ENCODE measurements at regions not wholly inside any gene's neighbourhood (a gene's known extent, or its start where the extent isn't known, plus 50 kb on each side); places are given as distances from the start of the nearest gene placed in this dataset.

DNA sequence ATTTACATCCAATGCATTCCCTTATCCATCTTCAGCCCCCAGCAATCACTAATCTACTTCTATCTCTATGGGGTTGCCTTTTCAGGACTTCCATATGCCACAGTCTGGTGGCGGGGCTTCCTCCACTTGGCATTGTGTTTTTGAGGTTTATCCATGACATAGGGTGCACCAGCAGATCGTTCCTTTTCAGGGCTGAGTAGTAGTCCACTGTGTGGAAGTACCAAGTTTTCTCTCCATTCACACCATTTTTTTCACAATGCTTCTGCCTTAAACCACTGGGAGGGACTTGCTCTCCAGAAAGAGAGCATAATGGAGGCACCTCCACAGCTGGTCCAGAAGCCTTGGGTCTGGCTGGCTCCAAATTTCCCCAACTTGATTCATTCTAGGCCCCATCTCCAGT lies 144.0 kb upstream of the IQSEC1 start:
- H3K4me2 ChIP-seq (ENCODE audit: low read depth, low read length): no peak overlapping the region
- H3K36me3 ChIP-seq (replicated peaks; ENCODE audit: insufficient read depth, low read length): no peaks in the 10 kb centered on the region
- H2AFZ ChIP-seq (ENCODE audit: low read length): no peak overlapping the region

DNA sequence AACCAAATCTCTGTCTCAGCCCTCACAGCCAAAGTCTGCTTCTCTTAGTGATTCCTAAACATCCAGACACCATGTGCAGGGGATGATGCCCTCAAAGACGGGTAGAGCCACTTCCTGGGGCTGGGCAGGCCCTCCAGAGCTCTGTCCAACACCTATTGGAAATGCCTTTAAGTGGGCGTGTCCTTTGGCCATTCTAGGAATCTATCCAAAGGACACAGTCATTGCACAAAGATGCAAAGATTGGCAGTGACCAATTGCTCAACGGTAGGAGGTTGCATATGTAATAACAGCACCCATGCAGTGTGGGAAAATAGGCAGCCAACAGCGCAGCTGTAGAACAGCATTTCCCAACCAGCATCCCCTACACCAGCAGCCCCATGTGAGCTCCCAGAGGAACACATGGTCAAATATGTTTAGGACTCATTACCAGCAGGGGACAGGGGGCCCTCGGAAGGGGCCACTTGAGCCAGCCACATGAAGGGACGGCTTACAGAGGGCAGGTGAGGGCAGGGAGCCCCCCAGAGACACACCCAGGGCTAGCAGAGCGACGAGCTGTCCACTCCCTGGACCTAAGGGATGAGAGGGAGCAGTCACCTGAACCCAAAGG lies 142.8 kb upstream of the IQSEC1 start:
- DNase-seq: no peak
- Histone ChIP-seq H3K27ac (ENCODE audit: low read length) (no peak overlapping the region), H3K9me2 (replicated peaks; ENCODE audit: insufficient read depth, low read length) (no peaks in the 10 kb centered on the region), H3K4me2 (ENCODE audit: low read depth, low read length) (no peak overlapping the region), H3K27me3 (replicated peaks; ENCODE audit: insufficient read depth, low read length) (no peaks in the 10 kb centered on the region), H3K9ac (ENCODE audit: low read length) (no peak overlapping the region), H3K4me3 (ENCODE audit: low read length) (no peak overlapping the region), H4K20me1 (ENCODE audit: insufficient read depth, low read length) (no peaks in the 10 kb centered on the region), H3K4me1 (ENCODE audit: low read length) (no peaks in the 10 kb centered on the region), H2AFZ (ENCODE audit: low read length) (no peak overlapping the region), H3K9me3 (replicated peaks; ENCODE audit: insufficient read depth, low read length) (no peaks in the 10 kb centered on the region), H3K36me3 (replicated peaks; ENCODE audit: insufficient read depth, low read length) (no peaks in the 10 kb centered on the region), H3F3A (ENCODE audit: insufficient read depth, low read length) (no peaks in the 10 kb centered on the region), H3K79me2 (ENCODE audit: low read length) (no peaks in the 10 kb centered on the region)
- no peak for TF ChIP-seq EZH2 (optimal IDR thresholded peaks at IDR 0.05; ENCODE audit: low read depth, low read length)

More for the DNA sequence above, 144.0 kb upstream of the IQSEC1 start:
- H3K27me3 ChIP-seq (replicated peaks; ENCODE audit: insufficient read depth, low read length): no peaks in the 10 kb centered on the region
- no peak overlapping the region for H3K9ac ChIP-seq (ENCODE audit: low read length)
- no peaks in the 10 kb centered on the region for H3K79me2 ChIP-seq (ENCODE audit: low read length)
- H3F3A ChIP-seq (ENCODE audit: insufficient read depth, low read length): no peaks in the 10 kb centered on the region
- no peak overlapping the region for H3K4me3 ChIP-seq (ENCODE audit: low read length)
- TF ChIP-seq, protein P1, sequence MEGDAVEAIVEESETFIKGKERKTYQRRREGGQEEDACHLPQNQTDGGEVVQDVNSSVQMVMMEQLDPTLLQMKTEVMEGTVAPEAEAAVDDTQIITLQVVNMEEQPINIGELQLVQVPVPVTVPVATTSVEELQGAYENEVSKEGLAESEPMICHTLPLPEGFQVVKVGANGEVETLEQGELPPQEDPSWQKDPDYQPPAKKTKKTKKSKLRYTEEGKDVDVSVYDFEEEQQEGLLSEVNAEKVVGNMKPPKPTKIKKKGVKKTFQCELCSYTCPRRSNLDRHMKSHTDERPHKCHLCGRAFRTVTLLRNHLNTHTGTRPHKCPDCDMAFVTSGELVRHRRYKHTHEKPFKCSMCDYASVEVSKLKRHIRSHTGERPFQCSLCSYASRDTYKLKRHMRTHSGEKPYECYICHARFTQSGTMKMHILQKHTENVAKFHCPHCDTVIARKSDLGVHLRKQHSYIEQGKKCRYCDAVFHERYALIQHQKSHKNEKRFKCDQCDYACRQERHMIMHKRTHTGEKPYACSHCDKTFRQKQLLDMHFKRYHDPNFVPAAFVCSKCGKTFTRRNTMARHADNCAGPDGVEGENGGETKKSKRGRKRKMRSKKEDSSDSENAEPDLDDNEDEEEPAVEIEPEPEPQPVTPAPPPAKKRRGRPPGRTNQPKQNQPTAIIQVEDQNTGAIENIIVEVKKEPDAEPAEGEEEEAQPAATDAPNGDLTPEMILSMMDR (IDR thresholded peaks at IDR 0.05; ENCODE audit: low read length): no peak
- TF ChIP-seq EZH2phosphoT487 (IDR thresholded peaks at IDR 0.05; ENCODE audit: low read length): no peak
- TF ChIP-seq EZH2 (optimal IDR thresholded peaks at IDR 0.05; ENCODE audit: low read depth, low read length): no peak
- H3K9me2 ChIP-seq (replicated peaks; ENCODE audit: insufficient read depth, low read length): no peaks in the 10 kb centered on the region
- no peaks in the 10 kb centered on the region for H3K4me1 ChIP-seq (ENCODE audit: low read length)
- DNase-seq: no peak
- no peaks in the 10 kb centered on the region for H4K20me1 ChIP-seq (ENCODE audit: insufficient read depth, low read length)
- no peak overlapping the region for H3K27ac ChIP-seq (ENCODE audit: low read length)
- no peaks in the 10 kb centered on the region for H3K9me3 ChIP-seq (replicated peaks; ENCODE audit: insufficient read depth, low read length)

DNA sequence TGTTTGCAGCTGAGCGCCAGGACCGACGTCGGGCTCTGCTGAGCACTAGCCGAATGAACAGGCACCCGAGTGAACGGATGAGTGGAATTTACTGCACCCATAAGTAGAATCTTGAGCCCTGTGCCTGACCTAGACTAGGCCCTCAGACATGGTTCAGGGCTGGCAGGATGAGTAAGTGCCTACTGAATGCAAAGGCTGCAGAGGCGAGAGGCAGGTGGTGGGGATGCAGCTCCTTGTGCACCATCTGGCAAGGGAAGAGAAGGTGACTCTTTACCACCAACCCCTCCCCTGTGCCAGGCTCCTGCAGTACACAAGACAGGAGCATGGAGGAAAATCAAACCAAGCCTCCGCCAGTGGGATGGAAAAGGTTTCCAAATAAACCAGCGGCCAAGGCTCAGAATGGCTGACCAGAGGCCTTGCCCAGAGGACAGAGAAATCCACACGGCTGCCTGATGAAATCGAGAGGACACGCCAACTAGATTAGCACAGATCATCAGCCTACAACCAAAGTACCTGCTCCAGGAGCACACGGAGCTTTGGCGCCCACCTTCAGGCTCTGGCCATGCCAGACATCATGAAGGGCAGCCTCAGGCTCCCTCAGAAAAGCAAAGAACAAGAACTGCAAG lies 141.7 kb upstream of the IQSEC1 start:
- H3F3A ChIP-seq (ENCODE audit: insufficient read depth, low read length): no peaks in the 10 kb centered on the region
- no peaks in the 10 kb centered on the region for H3K9me2 ChIP-seq (replicated peaks; ENCODE audit: insufficient read depth, low read length)
- TF ChIP-seq, protein P1 (IDR thresholded peaks at IDR 0.05; ENCODE audit: low read length): no peak
- no peak for TF ChIP-seq EZH2 (optimal IDR thresholded peaks at IDR 0.05; ENCODE audit: low read depth, low read length)
- no peak for TF ChIP-seq EZH2phosphoT487 (IDR thresholded peaks at IDR 0.05; ENCODE audit: low read length)
- H3K36me3 ChIP-seq (replicated peaks; ENCODE audit: insufficient read depth, low read length): no peaks in the 10 kb centered on the region
- no peaks in the 10 kb centered on the region for H3K4me1 ChIP-seq (ENCODE audit: low read length)
- no peaks in the 10 kb centered on the region for H3K27me3 ChIP-seq (replicated peaks; ENCODE audit: insufficient read depth, low read length)
- H4K20me1 ChIP-seq (ENCODE audit: insufficient read depth, low read length): no peaks in the 10 kb centered on the region
- no peak overlapping the region for H2AFZ ChIP-seq (ENCODE audit: low read length)
- DNase-seq: no peak
- H3K4me2 ChIP-seq (ENCODE audit: low read depth, low read length): no peak overlapping the region
- no peak overlapping the region for H3K27ac ChIP-seq (ENCODE audit: low read length)
- H3K4me3 ChIP-seq (ENCODE audit: low read length): no peak overlapping the region
- H3K9ac ChIP-seq (ENCODE audit: low read length): no peak overlapping the region
- H3K9me3 ChIP-seq (replicated peaks; ENCODE audit: insufficient read depth, low read length): no peaks in the 10 kb centered on the region
- no peaks in the 10 kb centered on the region for H3K79me2 ChIP-seq (ENCODE audit: low read length)
